Fibroblast of skin of left quadriceps (primary cell): ENCODE measurements at regions not wholly inside any gene's neighbourhood (a gene's known extent, or its start where the extent isn't known, plus 50 kb on each side); places are given as distances from the start of the nearest gene placed in this dataset.
"Not testable (repeated sequence)": the region's sequence is repeated elsewhere in the genome, so short reads cannot be mapped to it uniquely, and the experiment has no call there.

Experiments
- DNase-seq, 2 experiments: peaks; one replicate each; pipeline ENCODE4 v3.0.0-alpha.2; 2013; ENCODE audit warnings: low read depth in 2 of 2

DNA sequence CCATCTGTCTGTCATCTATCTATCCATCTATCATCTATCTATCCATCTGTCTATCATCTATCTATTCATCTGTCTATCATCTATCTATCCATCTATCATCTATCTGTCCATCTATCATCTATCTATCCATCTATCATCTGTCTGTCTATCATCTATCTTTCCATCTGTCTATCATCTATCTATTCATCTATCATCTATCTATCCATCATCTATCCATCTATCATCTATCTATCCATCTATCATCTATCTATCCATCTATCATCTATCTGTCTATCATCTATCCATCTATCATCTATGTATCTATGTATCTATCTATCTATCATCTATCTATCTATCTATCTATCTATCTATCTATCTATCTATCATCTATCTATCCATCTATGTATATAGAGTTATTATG, 671.6 kb downstream of the UTRN start:
- DNase-seq: not testable (repeated sequence)

GRCh38 chr6:144957236-144957937, 672.3 kb downstream of the UTRN start:
- DNase-seq: no peak

DNA sequence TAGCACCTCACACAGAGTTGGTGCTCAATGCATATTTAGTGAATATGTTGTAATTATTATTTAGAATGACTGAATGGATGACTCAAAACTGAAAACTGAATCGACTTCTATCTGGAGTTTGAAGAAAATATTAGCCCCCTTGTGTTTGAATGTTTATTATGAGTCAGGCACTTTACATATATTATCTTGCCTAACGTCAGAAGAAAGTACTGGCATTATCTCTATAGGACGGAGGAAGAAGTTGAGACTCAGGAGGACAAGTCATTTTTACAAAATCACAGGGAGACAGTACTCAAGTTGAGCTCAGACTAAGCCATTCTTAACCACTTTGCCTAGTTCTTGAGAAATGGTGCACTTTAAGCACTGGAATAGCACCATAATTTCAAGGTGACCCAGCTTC, 684.0 kb downstream of the UTRN start:
- no peak for DNase-seq

DNA sequence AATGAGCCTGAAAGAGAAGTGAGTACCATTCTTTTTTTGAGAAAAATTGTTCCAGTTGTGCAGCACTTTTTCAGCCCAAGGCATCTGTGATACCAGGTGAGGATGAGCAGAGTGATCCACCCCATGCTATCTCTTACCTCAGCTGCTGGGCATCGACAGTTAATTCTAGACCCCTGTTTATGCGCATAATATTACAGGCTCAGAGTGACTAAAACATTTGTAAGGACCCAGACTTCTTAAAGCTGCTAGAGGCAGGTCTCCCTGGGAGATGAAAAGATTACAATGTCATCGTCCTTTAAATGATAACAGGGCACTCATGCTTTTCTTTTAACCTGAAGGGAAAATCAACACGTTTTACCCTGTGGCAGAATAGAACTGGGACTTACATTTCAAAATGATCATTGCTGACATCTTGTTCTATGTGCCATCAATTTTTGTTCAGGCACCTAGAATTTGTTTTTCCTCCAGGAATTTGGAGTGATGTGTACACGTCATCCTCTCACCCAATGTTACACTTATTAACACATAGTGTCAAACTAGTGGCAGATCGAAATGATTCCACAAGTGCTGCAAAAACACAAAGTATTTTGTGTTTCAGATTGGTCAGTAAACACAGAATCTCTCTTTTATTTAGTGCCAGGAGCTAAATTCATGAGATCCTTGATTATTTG, 684.6 kb downstream of the UTRN start:
- no peak for DNase-seq

GRCh38 chr6:144977250-144977864, 692.2 kb downstream of the UTRN start:
- not testable (repeated sequence) for DNase-seq

DNA sequence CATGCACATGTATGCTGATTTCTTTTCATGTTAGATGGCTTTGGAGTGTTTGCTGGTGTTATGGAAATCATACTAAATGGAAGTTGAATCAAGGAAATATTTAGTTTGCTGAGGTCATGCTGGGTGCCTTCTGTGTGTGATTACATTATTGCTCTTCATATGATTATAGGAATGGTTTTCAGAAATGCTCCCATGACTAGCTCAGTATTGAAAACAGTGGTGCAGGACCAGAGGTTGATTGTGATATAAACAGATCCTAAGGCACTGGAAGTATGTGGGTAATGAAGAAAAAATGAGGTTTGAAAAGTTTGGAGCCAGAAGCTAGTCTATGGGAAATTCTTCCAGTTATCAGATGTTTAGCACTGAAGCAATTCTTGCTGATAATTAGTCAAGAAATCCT, 693.1 kb downstream of the UTRN start:
- DNase-seq: no peak

DNA sequence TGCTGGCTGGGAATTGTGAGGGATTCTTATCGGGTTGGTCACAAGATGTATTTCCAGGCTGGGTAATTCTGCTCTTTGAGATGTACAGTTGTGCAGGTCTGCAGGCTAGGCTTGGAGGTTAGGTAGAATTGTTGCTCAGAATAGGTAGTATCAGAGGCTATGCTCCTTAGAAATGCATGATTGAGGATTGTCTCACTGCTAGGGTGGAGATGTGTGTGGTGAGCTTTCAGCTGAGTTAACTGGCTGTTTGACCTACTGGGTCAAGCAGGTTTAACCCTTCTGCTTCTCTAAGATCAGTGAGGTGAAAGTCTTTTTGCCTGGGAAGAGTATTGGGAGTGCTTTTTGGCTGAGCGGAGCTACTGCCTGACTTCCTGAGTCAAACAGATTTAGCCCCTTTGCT, 701.1 kb downstream of the UTRN start:
- no peak for DNase-seq

- no peak for DNase-seq
Observed at GRCh38 chr6:144989319-144990107, 704.4 kb downstream of the UTRN start.

- no peak for DNase-seq
Observed at GRCh38 chr6:144990784-144991183, 705.6 kb downstream of the UTRN start.

GRCh38 chr6:144993870-144994269, 708.7 kb downstream of the UTRN start:
- DNase-seq: no peak

DNA sequence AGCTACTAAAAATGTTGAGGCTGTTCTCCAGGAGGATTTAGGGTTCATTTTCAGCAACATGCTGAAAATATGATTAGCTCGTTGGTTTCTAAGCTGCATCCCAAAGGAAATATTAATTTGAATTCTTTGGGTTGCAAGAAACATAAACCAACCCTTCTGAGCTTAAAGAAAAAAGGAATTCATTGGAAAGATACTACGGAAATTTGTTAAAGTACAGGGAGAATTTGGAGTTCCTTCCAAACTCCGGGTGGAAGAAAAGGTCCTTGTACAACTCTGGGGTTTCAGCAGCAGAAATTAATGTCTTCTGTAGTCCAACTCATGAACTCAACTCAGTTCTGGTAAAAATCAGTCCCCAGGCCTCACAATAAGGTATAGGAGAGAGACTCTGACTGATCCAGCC, 712.9 kb downstream of the UTRN start:
- no peak for DNase-seq

DNA sequence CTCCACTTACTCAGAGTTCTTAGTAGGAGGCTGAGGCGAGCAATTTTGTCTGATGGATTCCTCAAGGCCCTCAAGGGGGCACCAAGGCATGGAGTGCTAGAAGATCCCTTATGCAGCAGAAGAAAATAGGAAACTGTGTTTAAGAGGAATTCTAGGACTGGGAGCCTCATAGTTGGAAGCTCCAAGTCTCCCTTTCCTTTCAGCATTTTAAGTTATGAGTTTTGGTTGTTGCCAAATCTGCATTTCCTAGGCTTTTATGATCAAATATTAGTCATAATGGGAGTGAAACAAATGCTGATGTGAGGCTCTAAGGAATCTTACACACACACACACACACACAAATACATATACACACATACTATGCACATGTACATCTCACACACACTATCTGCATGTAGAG, 714.0 kb downstream of the UTRN start:
- no peak for DNase-seq

DNA sequence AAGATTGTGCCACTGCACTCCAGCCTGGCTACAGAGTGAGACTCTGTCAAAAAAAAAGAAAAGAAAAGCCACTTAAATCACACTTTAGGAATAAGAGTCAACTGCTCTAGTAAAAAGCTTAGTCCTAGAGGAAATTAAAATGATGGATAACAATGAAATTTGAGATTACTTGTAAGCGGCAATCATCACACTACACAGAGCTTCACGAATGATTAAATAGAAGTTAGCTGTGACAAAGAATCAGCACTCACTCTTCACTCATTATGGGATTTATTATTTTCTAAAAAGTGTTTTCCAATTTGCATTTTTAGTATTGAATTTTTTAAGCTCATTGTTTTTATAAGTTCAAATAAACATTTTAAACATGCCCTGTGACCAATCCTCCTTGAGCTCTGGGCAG, 718.0 kb downstream of the UTRN start:
- DNase-seq: no peak

DNA sequence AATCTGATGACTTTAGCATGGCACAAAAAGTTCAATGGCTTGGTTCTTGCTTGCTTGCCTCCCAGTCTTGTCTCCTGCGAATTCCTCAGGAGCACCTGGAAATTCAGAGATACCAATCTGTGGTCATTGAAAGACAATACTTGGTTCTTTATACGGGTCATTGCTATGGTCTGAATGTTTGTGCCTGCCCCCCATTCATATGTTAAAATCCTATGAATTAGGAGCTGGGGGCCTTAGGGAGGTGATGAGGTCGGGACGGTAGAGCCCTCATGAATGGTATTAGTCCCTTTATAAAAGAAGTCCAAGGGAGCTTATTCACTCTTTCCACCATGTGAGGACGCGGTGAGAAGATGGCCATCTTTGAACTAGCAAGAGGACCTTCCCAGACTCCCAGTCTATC, 721.8 kb downstream of the UTRN start:
- no peak for DNase-seq

- no peak for DNase-seq
Observed at GRCh38 chr6:145008715-145009114, 723.6 kb downstream of the UTRN start.

DNA sequence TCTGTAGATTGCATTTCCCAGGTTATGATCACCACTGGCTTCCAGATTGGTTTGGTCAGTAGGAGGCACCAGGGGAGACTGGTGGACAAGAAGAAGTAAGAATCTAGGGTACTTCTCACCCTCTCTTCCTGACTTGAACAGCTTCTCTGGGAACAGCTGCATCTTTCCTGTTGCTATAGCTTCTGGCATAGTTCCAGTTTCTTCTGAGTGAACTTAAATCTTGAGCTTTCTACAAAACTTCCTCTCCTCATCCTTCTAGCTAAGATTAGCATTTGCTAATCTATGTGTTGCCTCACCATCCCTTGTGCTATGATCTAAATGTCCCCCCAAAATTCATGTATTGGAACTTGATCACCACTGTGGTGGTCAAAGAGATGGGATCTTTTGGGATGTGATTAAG, 724.6 kb downstream of the UTRN start:
- no peak for DNase-seq

DNA sequence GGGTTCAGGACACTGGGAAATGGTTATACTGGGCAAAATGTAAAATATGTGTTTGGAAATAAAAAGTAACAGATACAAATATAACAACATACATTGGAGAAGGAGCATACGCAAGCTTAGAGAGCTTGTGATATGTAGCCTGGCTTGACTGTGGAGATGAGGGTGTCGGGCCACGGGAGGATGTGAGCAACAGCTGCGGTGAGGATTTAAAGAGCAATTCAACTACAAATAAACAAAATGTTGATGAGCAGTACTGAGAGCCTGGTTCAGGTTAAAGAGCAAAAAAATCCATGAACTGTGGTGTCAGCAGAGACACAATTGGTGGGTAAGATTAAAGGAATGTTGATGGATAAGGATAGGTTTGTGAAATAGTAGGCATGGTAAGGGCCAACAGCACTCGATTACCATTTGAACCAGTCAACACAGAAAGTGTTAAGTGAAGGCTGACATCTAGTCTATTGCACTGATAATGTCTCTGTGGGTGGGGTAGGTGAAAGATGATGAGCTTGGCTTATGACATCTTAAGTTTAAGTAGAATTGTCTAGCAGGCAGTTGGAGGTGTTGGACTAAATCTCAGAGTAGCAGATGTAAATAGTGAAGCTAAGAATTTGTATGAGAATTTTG, 723.2 kb downstream of the EPM2A start:
- DNase-seq: no peak

DNA sequence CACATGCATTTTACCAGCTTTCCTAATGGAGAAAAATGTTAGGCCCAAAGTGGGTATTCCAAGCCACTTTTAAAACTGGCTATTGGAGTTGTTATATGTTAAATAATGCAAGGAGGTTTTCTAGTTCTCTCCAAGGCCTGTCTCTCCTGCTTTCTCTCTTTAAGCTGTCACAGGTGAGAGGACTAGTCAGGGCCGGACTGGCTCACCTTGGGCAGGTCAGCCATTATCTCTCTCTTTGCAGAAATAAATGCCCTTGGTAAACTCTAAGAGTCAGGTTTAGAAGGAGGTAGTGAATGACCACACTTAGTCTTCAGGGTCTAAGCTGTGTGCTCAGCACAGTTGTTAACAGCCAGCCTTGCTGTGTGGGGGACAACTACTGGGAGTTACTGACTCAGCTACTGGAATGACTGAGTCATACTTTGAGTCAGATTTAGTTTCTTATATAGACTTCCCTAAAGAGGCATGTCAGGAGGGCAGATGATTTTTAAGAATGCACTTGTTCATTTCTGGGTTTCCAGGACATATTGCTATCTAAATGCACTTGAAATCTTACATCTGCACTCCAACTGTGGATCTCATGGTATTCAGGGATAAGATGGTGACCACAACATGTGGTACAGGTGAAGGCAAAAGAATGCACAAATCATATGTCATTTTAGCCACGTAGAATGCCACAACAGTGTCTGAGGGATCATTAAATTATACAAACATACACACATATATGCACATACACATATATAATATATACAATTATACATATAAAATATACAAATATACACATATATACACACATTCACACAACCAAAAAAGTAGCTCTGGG, 719.4 kb downstream of the EPM2A start:
- DNase-seq: peak; percentile 82 to 84

DNA sequence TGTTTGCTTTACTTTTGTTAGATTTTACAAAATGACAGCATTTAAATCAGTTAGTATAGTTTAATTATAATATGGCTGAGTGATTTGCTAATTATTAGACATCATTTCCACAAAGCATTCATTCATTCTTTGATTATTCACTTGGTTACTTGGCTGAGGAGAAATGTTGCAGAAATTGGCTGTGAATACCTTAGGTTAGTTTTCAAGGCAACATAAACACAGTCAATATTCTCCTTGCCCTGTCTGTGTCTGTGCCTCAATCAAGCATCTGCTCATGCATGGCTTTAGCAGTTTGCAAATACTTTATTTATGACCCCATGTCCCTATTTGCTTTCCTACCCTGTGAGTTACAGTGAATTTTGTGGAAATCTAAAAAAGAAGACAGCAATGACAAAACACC, 718.3 kb downstream of the EPM2A start:
- no peak for DNase-seq

DNA sequence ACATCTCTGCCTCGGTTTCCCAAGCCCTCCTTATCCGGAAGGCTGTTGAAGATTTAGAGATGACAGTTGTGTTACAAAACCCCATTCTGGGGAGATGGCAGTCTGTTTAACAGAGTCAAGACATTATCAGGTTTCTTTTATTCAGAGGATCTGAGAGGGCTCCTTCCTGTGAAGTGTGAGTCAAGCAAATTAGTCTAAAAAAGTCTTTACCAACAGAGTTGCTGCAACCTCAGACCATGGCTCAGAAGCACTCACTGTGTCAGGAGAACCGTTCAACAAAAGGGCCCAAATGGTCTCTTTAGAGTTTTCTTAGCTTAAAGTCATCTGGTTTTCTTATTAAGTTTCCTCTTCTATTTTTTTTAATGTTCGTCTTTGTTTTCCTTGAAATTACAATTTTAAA, 717.8 kb downstream of the EPM2A start:
- DNase-seq: no peak

DNA sequence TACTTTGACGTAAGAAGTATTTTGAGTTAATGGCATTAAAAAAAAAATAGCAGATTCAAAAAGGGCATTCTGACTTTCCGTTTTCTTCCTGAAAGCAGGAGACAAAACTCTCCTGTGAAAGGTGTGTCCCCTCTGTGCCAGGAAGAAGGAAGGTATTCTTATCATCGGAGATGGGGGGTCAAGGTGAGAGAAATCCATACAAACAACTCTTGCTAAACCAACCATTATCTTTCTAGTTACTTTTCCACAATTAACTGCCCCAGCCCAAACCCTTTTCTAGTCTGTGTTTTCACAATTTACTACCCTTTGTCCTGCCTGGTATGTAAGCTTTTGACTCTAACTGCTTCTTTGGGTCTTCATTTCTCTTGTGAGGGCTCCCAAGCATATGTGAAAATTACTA, 717.3 kb downstream of the EPM2A start:
- DNase-seq: no peak
